Chondrocyte (in vitro differentiated cells): ENCODE measurements at regions not wholly inside any gene's neighbourhood (a gene's known extent, or its start where the extent isn't known, plus 50 kb on each side); places are given as distances from the start of the nearest gene placed in this dataset.

Source experiments
- DNase-seq: peaks from one replicate; pipeline ENCODE4 v3.0.0; 2021; ENCODE audit warnings: mixed read lengths, low spot score
- H3K27ac Mint-ChIP-seq: one replicate; pipeline ENCODE4 v1.8.0; 2021; ENCODE audit warnings: mild to moderate bottlenecking, moderate library complexity, mixed read lengths; ENCODE audit not compliant: unreplicated experiment
- H3K27me3 Mint-ChIP-seq: 2 replicates; pipeline ENCODE4 v1.8.0; 2021; ENCODE audit warnings: low read depth, mixed read lengths
- H3K36me3 Mint-ChIP-seq: 2 replicates; pipeline ENCODE4 v1.8.0; 2021; ENCODE audit warnings: low read depth, mixed read lengths
- H3K4me1 Mint-ChIP-seq: 2 replicates; pipeline ENCODE4 v1.8.0; 2021; ENCODE audit warnings: low read depth, mild to moderate bottlenecking, mixed read lengths
- H3K4me3 Mint-ChIP-seq: one replicate; pipeline ENCODE4 v1.8.0; 2021; ENCODE audit warnings: mild to moderate bottlenecking, moderate library complexity, mixed read lengths; ENCODE audit not compliant: unreplicated experiment
- H3K9me3 Mint-ChIP-seq: 2 replicates; pipeline ENCODE4 v1.8.0; 2021; ENCODE audit warnings: low read depth, mixed read lengths
- CTCF ChIP-seq: fragments of 200-600 bp; sonication (generic); IDR thresholded peaks from 2 replicates; pipeline ENCODE4 v1.5.0; 2021; ENCODE audit warnings: antibody characterized with exemption, mild to moderate bottlenecking, moderate library complexity

GRCh38 chr5:36384845-36385244 lies 83.1 kb upstream of the RANBP3L start:
- Mint-ChIP-seq H3K36me3 (no peaks in the 10 kb centered on the region), H3K9me3 (no peaks in the 10 kb centered on the region), H3K4me3 (no peak overlapping the region), H3K4me1 (peaks cover 12% of the 10 kb centered on the region), H3K27ac (no peak overlapping the region), H3K27me3 (peaks cover 16% of the 10 kb centered on the region)
- no peak for DNase-seq
- no peak for TF ChIP-seq CTCF

- no peak for DNase-seq
- Mint-ChIP-seq H3K9me3 (no peaks in the 10 kb centered on the region), H3K36me3 (no peaks in the 10 kb centered on the region), H3K27ac (no peak overlapping the region), H3K4me3 (no peak overlapping the region), H3K4me1 (peaks cover 12% of the 10 kb centered on the region), H3K27me3 (peaks cover 11% of the 10 kb centered on the region)
- TF ChIP-seq CTCF, result no peak
These were observed 83.8 kb upstream of the RANBP3L start for GRCh38 chr5:36385495-36385894.

GRCh38 chr5:36388288-36388687 lies 86.6 kb upstream of the RANBP3L start:
- Mint-ChIP-seq H3K27me3 (peaks cover 4% of the 10 kb centered on the region), H3K27ac (no peak overlapping the region), H3K36me3 (no peaks in the 10 kb centered on the region), H3K4me1 (peaks cover 23% of the 10 kb centered on the region), H3K4me3 (no peak overlapping the region), H3K9me3 (no peaks in the 10 kb centered on the region)
- DNase-seq, result no peak
- no peak for TF ChIP-seq CTCF

- no peak overlapping the region for H3K27ac Mint-ChIP-seq
- DNase-seq, result no peak
- peaks cover 4% of the 10 kb centered on the region for H3K27me3 Mint-ChIP-seq
- no peak for TF ChIP-seq CTCF
- peaks cover 31% of the 10 kb centered on the region for H3K4me1 Mint-ChIP-seq
- H3K4me3 Mint-ChIP-seq, result no peak overlapping the region
- H3K36me3 Mint-ChIP-seq, result no peaks in the 10 kb centered on the region
- no peaks in the 10 kb centered on the region for H3K9me3 Mint-ChIP-seq
These were observed 87.5 kb upstream of the RANBP3L start for GRCh38 chr5:36389245-36389644.

- TF ChIP-seq CTCF, result no peak
- Mint-ChIP-seq H3K9me3 (no peaks in the 10 kb centered on the region), H3K4me1 (peaks cover 35% of the 10 kb centered on the region), H3K4me3 (no peak overlapping the region), H3K36me3 (no peaks in the 10 kb centered on the region), H3K27me3 (no peaks in the 10 kb centered on the region), H3K27ac (no peak overlapping the region)
- no peak for DNase-seq
These were observed 88.9 kb upstream of the RANBP3L start for GRCh38 chr5:36390640-36391039.
